ENCODE measurements at regions not wholly inside any gene's neighbourhood (a gene's known extent, or its start where the extent isn't known, plus 50 kb on each side); places are given as distances from the start of the nearest gene placed in this dataset.

- no peak for TF ChIP-seq CTCF (IDR thresholded peaks at IDR 0.05)
- Mint-ChIP-seq H3K4me3 (ENCODE audit: unreplicated experiment) (no peak overlapping the region), H3K27ac (ENCODE audit: unreplicated experiment) (no peak overlapping the region), H3K36me3 (ENCODE audit: low read depth) (no peaks in the 10 kb centered on the region), H3K9me3 (ENCODE audit: low read depth) (peaks cover 4% of the 10 kb centered on the region), H3K27me3 (ENCODE audit: low read depth) (no peaks in the 10 kb centered on the region), H3K4me1 (ENCODE audit: low read depth) (peaks cover 9% of the 10 kb centered on the region)
- no peak for DNase-seq (ENCODE audit: low spot score)
Measured at GRCh38 chr11:91133361-91133760, 910.5 kb upstream of the CHORDC1 start.

GRCh38 chr11:91129596-91129995 is 906.7 kb upstream of the CHORDC1 start:
- Mint-ChIP-seq H3K4me3 (ENCODE audit: unreplicated experiment) (no peak overlapping the region), H3K9me3 (ENCODE audit: low read depth) (no peaks in the 10 kb centered on the region)
- no peak for DNase-seq (ENCODE audit: low spot score)

GRCh38 chr11:91124363-91124762 is 901.5 kb upstream of the CHORDC1 start:
- no peak for TF ChIP-seq CTCF (IDR thresholded peaks at IDR 0.05)
- Mint-ChIP-seq H3K9me3 (ENCODE audit: low read depth) (peaks cover 6% of the 10 kb centered on the region), H3K27me3 (ENCODE audit: low read depth) (no peaks in the 10 kb centered on the region), H3K4me1 (ENCODE audit: low read depth) (no peaks in the 10 kb centered on the region), H3K27ac (ENCODE audit: unreplicated experiment) (no peak overlapping the region), H3K36me3 (ENCODE audit: low read depth) (no peaks in the 10 kb centered on the region), H3K4me3 (ENCODE audit: unreplicated experiment) (no peak overlapping the region)
- DNase-seq (ENCODE audit: low spot score) = no peak

More at GRCh38 chr11:91129596-91129995, 906.7 kb upstream of the CHORDC1 start:
- TF ChIP-seq CTCF (IDR thresholded peaks at IDR 0.05) = no peak
- peaks cover 6% of the 10 kb centered on the region for H3K4me1 Mint-ChIP-seq (ENCODE audit: low read depth)
- no peaks in the 10 kb centered on the region for H3K36me3 Mint-ChIP-seq (ENCODE audit: low read depth)
- no peak overlapping the region for H3K27ac Mint-ChIP-seq (ENCODE audit: unreplicated experiment)
- no peaks in the 10 kb centered on the region for H3K27me3 Mint-ChIP-seq (ENCODE audit: low read depth)

- Mint-ChIP-seq H3K27ac (ENCODE audit: unreplicated experiment) (no peak overlapping the region), H3K27me3 (ENCODE audit: low read depth) (no peaks in the 10 kb centered on the region), H3K4me1 (ENCODE audit: low read depth) (no peaks in the 10 kb centered on the region), H3K36me3 (ENCODE audit: low read depth) (peaks cover 2% of the 10 kb centered on the region), H3K4me3 (ENCODE audit: unreplicated experiment) (no peak overlapping the region), H3K9me3 (ENCODE audit: low read depth) (peaks cover 3% of the 10 kb centered on the region)
- no peak for DNase-seq (ENCODE audit: low spot score)
- TF ChIP-seq CTCF (IDR thresholded peaks at IDR 0.05) = no peak
Measured at GRCh38 chr11:91115116-91115515, 892.3 kb upstream of the CHORDC1 start.

GRCh38 chr11:91104237-91104636 is 881.4 kb upstream of the CHORDC1 start:
- TF ChIP-seq CTCF (IDR thresholded peaks at IDR 0.05) = no peak
- peaks cover 3% of the 10 kb centered on the region for H3K36me3 Mint-ChIP-seq (ENCODE audit: low read depth)
- peaks cover 4% of the 10 kb centered on the region for H3K9me3 Mint-ChIP-seq (ENCODE audit: low read depth)
- DNase-seq (ENCODE audit: low spot score) = no peak
- H3K4me3 Mint-ChIP-seq (ENCODE audit: unreplicated experiment) = no peak overlapping the region
- no peaks in the 10 kb centered on the region for H3K27me3 Mint-ChIP-seq (ENCODE audit: low read depth)
- H3K4me1 Mint-ChIP-seq (ENCODE audit: low read depth) = peaks cover 40% of the 10 kb centered on the region
- peak overlapping the region; percentile 72 for H3K27ac Mint-ChIP-seq (ENCODE audit: unreplicated experiment)

Data from chondrocyte (in vitro differentiated cells).